CD14-positive monocyte (primary cell): ENCODE measurements at regions not wholly inside any gene's neighbourhood (a gene's known extent, or its start where the extent isn't known, plus 50 kb on each side); places are given as distances from the start of the nearest gene placed in this dataset.
A peak's percentile ranks its signal among the peaks of the same experiment; 100 is the strongest.

ENCODE experiments used
- DNase-seq, 3 donors: peaks; one replicate each; pipeline ENCODE4 v3.0.0-alpha.2; 2011 to 2022
- H2AFZ ChIP-seq: 2 replicates; pipeline ENCODE4 v1.6.0; 2012; ENCODE audit warnings: mild to moderate bottlenecking, low read depth, low read length, inconsistent platforms; ENCODE audit not compliant: insufficient read depth, poor library complexity, severe bottlenecking
- H3K27ac ChIP-seq, 2 donors: 1 replicate in 1 of 2; 2 replicates in 1 of 2; pipeline ENCODE4 v1.5.1; 2012 to 2013; ENCODE audit warnings: low read length in 2 of 2, control low read depth in 1 of 2, inconsistent platforms in 1 of 2, low read depth in 1 of 2, mild to moderate bottlenecking in 1 of 2
- H3K27me3 ChIP-seq, 2 donors: one replicate each; pipeline versions ENCODE4 v1.6.0 to v1.6.1; 2011 to 2013; ENCODE audit warnings: low read length in 2 of 2; ENCODE audit not compliant: control insufficient read depth in 2 of 2, insufficient read depth in 2 of 2
- H3K36me3 ChIP-seq, 2 donors: replicated peaks in 1 of 2; 1 replicate in 1 of 2; 2 replicates in 1 of 2; pipeline versions ENCODE4 v1.5.1 to v1.6.1; 2012 to 2013; ENCODE audit warnings: low read length in 2 of 2, control low read depth in 1 of 2, inconsistent platforms in 1 of 2, mild to moderate bottlenecking in 1 of 2; ENCODE audit not compliant: insufficient read depth in 2 of 2, control insufficient read depth in 1 of 2
- H3K4me1 ChIP-seq, 2 donors: 1 replicate in 1 of 2; 2 replicates in 1 of 2; pipeline versions ENCODE4 v1.5.1 to v1.6.1; 2012 to 2013; ENCODE audit warnings: low read length in 2 of 2, control low read depth in 1 of 2, inconsistent platforms in 1 of 2, mild to moderate bottlenecking in 1 of 2, moderate library complexity in 1 of 2; ENCODE audit not compliant: insufficient read depth in 2 of 2, control insufficient read depth in 1 of 2
- H3K4me2 ChIP-seq: replicated peaks from 2 replicates; pipeline ENCODE3; 2012; ENCODE audit warnings: low read length, moderate library complexity, mild to moderate bottlenecking; ENCODE audit not compliant: poor library complexity, severe bottlenecking; ENCODE audit errors: extremely low read depth
- H3K4me3 ChIP-seq, 3 experiments: fragments of 200-600 bp in 1 of 3; sonication (generic) in 1 of 3; replicated peaks in 1 of 3; 1 replicate in 2 of 3; 2 replicates in 1 of 3; pipeline ENCODE4 v1.5.1; 2011 to 2013; ENCODE audit warnings: low read length in 3 of 3, mild to moderate bottlenecking in 3 of 3, control low read depth in 2 of 3, low read depth in 2 of 3, inconsistent platforms in 1 of 3, moderate library complexity in 1 of 3
- H3K79me2 ChIP-seq: 2 replicates; pipeline ENCODE4 v1.6.0; 2012; ENCODE audit warnings: mild to moderate bottlenecking, control low read depth, inconsistent platforms, low read length, moderate library complexity; ENCODE audit not compliant: insufficient read depth
- H3K9ac ChIP-seq: 2 replicates; pipeline ENCODE4 v1.6.0; 2017; ENCODE audit warnings: low read length, mild to moderate bottlenecking; ENCODE audit not compliant: insufficient read depth, poor library complexity, severe bottlenecking
- H3K9me3 ChIP-seq, 2 donors: replicated peaks in 1 of 2; 1 replicate in 1 of 2; 2 replicates in 1 of 2; pipeline versions ENCODE4 v1.5.1 to v1.6.1; 2012 to 2013; ENCODE audit warnings: low read length in 2 of 2, control low read depth in 1 of 2; ENCODE audit not compliant: control insufficient read depth in 1 of 2, insufficient read depth in 1 of 2
- H4K20me1 ChIP-seq: 2 replicates; pipeline ENCODE4 v1.6.0; 2012; ENCODE audit warnings: mild to moderate bottlenecking, low read length, control low read depth, moderate library complexity; ENCODE audit not compliant: insufficient read depth
- H3K27ac Mint-ChIP-seq, 7 donors: one replicate each; pipeline ENCODE4 v1.8.0; 2020; ENCODE audit warnings: mild to moderate bottlenecking in 7 of 7, mixed read lengths in 7 of 7, moderate library complexity in 6 of 7, inconsistent platforms in 2 of 7
- H3K27me3 Mint-ChIP-seq, 3 donors: one replicate each; pipeline ENCODE4 v1.8.0; 2021 to 2022; ENCODE audit warnings: low read depth in 3 of 3, mild to moderate bottlenecking in 3 of 3, mixed read lengths in 3 of 3, moderate library complexity in 3 of 3, inconsistent platforms in 1 of 3
- H3K36me3 Mint-ChIP-seq, 2 donors: one replicate each; pipeline ENCODE4 v1.8.0; 2020; ENCODE audit warnings: mixed read lengths in 2 of 2, inconsistent platforms in 1 of 2, mild to moderate bottlenecking in 1 of 2
- H3K4me1 Mint-ChIP-seq: one replicate; pipeline ENCODE4 v1.8.0; 2020; ENCODE audit warnings: mild to moderate bottlenecking, mixed read lengths
- H3K4me3 Mint-ChIP-seq, 2 donors: one replicate each; pipeline ENCODE4 v1.8.0; 2020; ENCODE audit warnings: mild to moderate bottlenecking in 2 of 2, mixed read lengths in 2 of 2, moderate library complexity in 1 of 2
- H3K9me3 Mint-ChIP-seq, 7 donors: one replicate each; pipeline ENCODE4 v1.8.0; 2020 to 2022; ENCODE audit warnings: mixed read lengths in 7 of 7, mild to moderate bottlenecking in 6 of 7, moderate library complexity in 6 of 7, inconsistent platforms in 2 of 7
- WGBS: methylation state at CpG from one replicate; pipeline ENCODE4 v1.1.5; 2013; ENCODE audit warnings: missing lambda C conversion rate; ENCODE audit not compliant: insufficient coverage; 5-methylcytosine and 5-hydroxymethylcytosine counted together
- intact Hi-C, 2 donors: fragments of 100-400 bp; cut with micrococcal nuclease; formaldehyde crosslinking; loops; one replicate each; pipeline versions ENCODE4 v1.15.0 to v1.15.1; 2023
- TF ChIP-seq, protein P1 (sequence below): fragments of 200-600 bp; IDR thresholded peaks from one replicate; pipeline ENCODE4 v1.8.0; 2022; ENCODE audit warnings: antibody characterized with exemption, mild to moderate bottlenecking

DNA sequence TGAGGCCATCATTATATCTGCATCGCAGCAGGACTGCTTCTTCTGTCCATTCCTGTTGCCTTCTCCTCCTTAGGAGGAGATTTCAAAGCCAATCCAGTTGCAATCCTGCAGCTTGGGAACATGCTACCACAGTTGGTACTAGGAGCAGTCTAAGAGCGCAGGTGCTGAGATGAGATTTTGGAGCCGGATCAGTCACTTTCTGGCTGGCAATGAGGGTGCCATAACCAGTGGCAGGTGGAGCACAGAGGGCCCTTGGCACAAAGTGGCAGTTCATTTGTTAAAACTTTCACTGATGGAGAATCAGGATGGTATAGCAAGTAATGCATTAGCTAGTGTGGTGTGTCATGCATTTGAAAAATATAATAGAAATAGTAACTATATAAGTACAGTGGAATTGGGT is 173.7 kb upstream of the ATP5MC3 start:
- DNase-seq = no peak
- Histone ChIP-seq H3K4me1 (no peaks in the 10 kb centered on the region), H2AFZ (no peak overlapping the region), H3K9me3 (no peaks in the 10 kb centered on the region), H4K20me1 (no peaks in the 10 kb centered on the region), H3K36me3 (no peaks in the 10 kb centered on the region), H3K27me3 (peaks cover 0 to 2% of the 10 kb centered on the region in 2 donors), H3K79me2 (no peaks in the 10 kb centered on the region), H3K27ac (no peak overlapping the region), H3K4me3 (no peak overlapping the region), H3K4me2 (no peak overlapping the region), H3K9ac (no peak overlapping the region)
- H3K9me3 Mint-ChIP-seq = no peaks in the 10 kb centered on the region
- H3K27me3 Mint-ChIP-seq = peaks cover 14 to 21% (median 19%) of the 10 kb centered on the region in 3 donors
- intact Hi-C loops = no loop called here
- TF ChIP-seq, protein P1, sequence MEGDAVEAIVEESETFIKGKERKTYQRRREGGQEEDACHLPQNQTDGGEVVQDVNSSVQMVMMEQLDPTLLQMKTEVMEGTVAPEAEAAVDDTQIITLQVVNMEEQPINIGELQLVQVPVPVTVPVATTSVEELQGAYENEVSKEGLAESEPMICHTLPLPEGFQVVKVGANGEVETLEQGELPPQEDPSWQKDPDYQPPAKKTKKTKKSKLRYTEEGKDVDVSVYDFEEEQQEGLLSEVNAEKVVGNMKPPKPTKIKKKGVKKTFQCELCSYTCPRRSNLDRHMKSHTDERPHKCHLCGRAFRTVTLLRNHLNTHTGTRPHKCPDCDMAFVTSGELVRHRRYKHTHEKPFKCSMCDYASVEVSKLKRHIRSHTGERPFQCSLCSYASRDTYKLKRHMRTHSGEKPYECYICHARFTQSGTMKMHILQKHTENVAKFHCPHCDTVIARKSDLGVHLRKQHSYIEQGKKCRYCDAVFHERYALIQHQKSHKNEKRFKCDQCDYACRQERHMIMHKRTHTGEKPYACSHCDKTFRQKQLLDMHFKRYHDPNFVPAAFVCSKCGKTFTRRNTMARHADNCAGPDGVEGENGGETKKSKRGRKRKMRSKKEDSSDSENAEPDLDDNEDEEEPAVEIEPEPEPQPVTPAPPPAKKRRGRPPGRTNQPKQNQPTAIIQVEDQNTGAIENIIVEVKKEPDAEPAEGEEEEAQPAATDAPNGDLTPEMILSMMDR = no peak
- H3K27ac Mint-ChIP-seq = no peak overlapping the region
- H3K4me3 Mint-ChIP-seq = no peak overlapping the region
- peaks cover 4% of the 10 kb centered on the region for H3K4me1 Mint-ChIP-seq
- H3K36me3 Mint-ChIP-seq = no peaks in the 10 kb centered on the region
- 100% methylated on average over 2 of the region's 3 CpGs for WGBS

DNA sequence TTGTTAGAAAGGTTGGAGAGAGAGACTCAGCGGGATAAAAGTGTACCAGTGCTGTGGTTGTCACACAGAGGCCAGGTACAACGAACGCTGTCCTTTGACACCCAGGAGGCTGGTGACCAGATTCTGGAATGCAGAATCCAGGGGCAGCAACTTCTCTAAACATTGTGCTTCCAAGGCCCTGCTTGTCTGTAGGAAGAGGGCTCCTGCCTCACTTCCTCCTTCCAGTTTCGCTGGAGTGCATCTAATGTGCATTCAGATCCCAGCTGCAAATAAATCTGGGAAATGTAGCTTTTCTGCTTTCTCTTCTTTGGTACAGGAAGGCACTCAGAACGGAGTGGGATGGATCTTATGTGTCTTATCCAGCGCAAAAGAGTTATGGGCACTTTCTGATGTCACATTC is 171.8 kb upstream of the ATP5MC3 start:
- H3K27me3 ChIP-seq = no peaks in the 10 kb centered on the region
- Mint-ChIP-seq H3K36me3 (no peaks in the 10 kb centered on the region), H3K9me3 (peaks cover 0 to 2% (median 0%) of the 10 kb centered on the region in 7 donors), H3K4me3 (no peak overlapping the region), H3K27me3 (peaks cover 13 to 15% (median 14%) of the 10 kb centered on the region in 3 donors), H3K27ac (no peak overlapping the region), H3K4me1 (peaks cover 3% of the 10 kb centered on the region)
- H3K4me3 ChIP-seq = no peak overlapping the region
- WGBS = 83% methylated on average over 3 of the region's 6 CpGs
- H3K27ac ChIP-seq = no peak overlapping the region
- TF ChIP-seq, protein P1 = no peak
- H3K79me2 ChIP-seq = no peaks in the 10 kb centered on the region
- H3K36me3 ChIP-seq = no peaks in the 10 kb centered on the region
- DNase-seq = peak in 1 of 3 donors; percentile 10
- no peak overlapping the region for H2AFZ ChIP-seq
- no peaks in the 10 kb centered on the region for H3K4me1 ChIP-seq
- no peaks in the 10 kb centered on the region for H3K9me3 ChIP-seq
- intact Hi-C loops = no loop called here
- no peak overlapping the region for H3K4me2 ChIP-seq
- H4K20me1 ChIP-seq = no peaks in the 10 kb centered on the region
- no peak overlapping the region for H3K9ac ChIP-seq
